Ishikawa (cell line): ENCODE measurements at regions not wholly inside any gene's neighbourhood (a gene's known extent, or its start where the extent isn't known, plus 50 kb on each side); places are given as distances from the start of the nearest gene placed in this dataset.

Source experiments
- CEBPB ChIP-seq: IDR thresholded peaks from 2 replicates; pipeline ENCODE4 v1.6.1; 2012
- EGR1 ChIP-seq: IDR thresholded peaks from 2 replicates; pipeline ENCODE4 v1.6.1; 2012
- FOXM1 ChIP-seq: IDR thresholded peaks from 2 replicates; pipeline ENCODE4 v1.6.1; 2012; ENCODE audit warnings: low read depth, borderline replicate concordance
- MAX ChIP-seq: IDR thresholded peaks from 2 replicates; pipeline ENCODE4 v1.6.1; 2012
- TAF1 ChIP-seq: IDR thresholded peaks from 2 replicates; pipeline ENCODE4 v1.6.1; 2012; ENCODE audit warnings: low read depth, mild to moderate bottlenecking
- TCF12 ChIP-seq: IDR thresholded peaks from 2 replicates; pipeline ENCODE4 v1.6.1; 2012; ENCODE audit warnings: low read depth
- USF1 ChIP-seq: IDR thresholded peaks from 2 replicates; pipeline ENCODE4 v1.6.1; 2012
- ZBTB7A ChIP-seq: IDR thresholded peaks from 2 replicates; pipeline ENCODE4 v1.6.1; 2012; ENCODE audit warnings: low read depth

- no peak for TF ChIP-seq FOXM1
- TF ChIP-seq ZBTB7A = no peak
- TF ChIP-seq MAX = no peak
- no peak for TF ChIP-seq EGR1
- TF ChIP-seq USF1 = no peak
- TF ChIP-seq TAF1 = no peak
- no peak for TF ChIP-seq TCF12
- TF ChIP-seq CEBPB = no peak
Measured at GRCh38 chr2:6181926-6182325, 489.7 kb downstream of the SOX11 start.
